ENCODE measurements at regions not wholly inside any gene's neighbourhood (a gene's known extent, or its start where the extent isn't known, plus 50 kb on each side); places are given as distances from the start of the nearest gene placed in this dataset.

GRCh38 chr7:25886387-25887240 is 265.4 kb upstream of the NFE2L3 start:
- no peak for DNase-seq (ENCODE audit: low read depth in 1 of 2, low spot score in 1 of 2)
- TF ChIP-seq REST (IDR thresholded peaks at IDR 0.05; ENCODE audit: insufficient replicate concordance, low read depth) (no peak), GABPA (IDR thresholded peaks at IDR 0.05; ENCODE audit: low read depth) (no peak), POLR2AphosphoS5 (IDR thresholded peaks at IDR 0.05; ENCODE audit: low read depth) (no peak), CTCF (IDR thresholded peaks at IDR 0.05; ENCODE audit: insufficient read depth, low read length) (no peak), SPI1 (IDR thresholded peaks at IDR 0.05; ENCODE audit: borderline replicate concordance, low read depth) (no peak)
- no peak overlapping the region for H3K4me3 ChIP-seq (replicated peaks; ENCODE audit: insufficient read depth, low read length)
- H3K27ac ChIP-seq (replicated peaks) = no peak overlapping the region
- no peaks in the 10 kb centered on the region for H3K27me3 ChIP-seq (ENCODE audit: insufficient read depth, poor library complexity, severe bottlenecking)

GRCh38 chr7:25887266-25887665 is 264.7 kb upstream of the NFE2L3 start:
- Histone ChIP-seq H3K27ac (replicated peaks) (no peak overlapping the region), H3K27me3 (ENCODE audit: insufficient read depth, poor library complexity, severe bottlenecking) (no peaks in the 10 kb centered on the region), H3K4me3 (replicated peaks; ENCODE audit: insufficient read depth, low read length) (no peak overlapping the region)
- no peak for TF ChIP-seq REST (IDR thresholded peaks at IDR 0.05; ENCODE audit: insufficient replicate concordance, low read depth)
- TF ChIP-seq GABPA (IDR thresholded peaks at IDR 0.05; ENCODE audit: low read depth) = no peak
- no peak for TF ChIP-seq SPI1 (IDR thresholded peaks at IDR 0.05; ENCODE audit: borderline replicate concordance, low read depth)
- no peak for TF ChIP-seq POLR2AphosphoS5 (IDR thresholded peaks at IDR 0.05; ENCODE audit: low read depth)
- TF ChIP-seq CTCF (IDR thresholded peaks at IDR 0.05; ENCODE audit: insufficient read depth, low read length) = no peak
- DNase-seq (ENCODE audit: low read depth in 1 of 2, low spot score in 1 of 2) = no peak

- Histone ChIP-seq H3K27ac (replicated peaks) (no peak overlapping the region), H3K4me3 (replicated peaks; ENCODE audit: insufficient read depth, low read length) (no peak overlapping the region), H3K27me3 (ENCODE audit: insufficient read depth, poor library complexity, severe bottlenecking) (no peaks in the 10 kb centered on the region)
- DNase-seq (ENCODE audit: low read depth in 1 of 2, low spot score in 1 of 2) = no peak
- TF ChIP-seq REST (IDR thresholded peaks at IDR 0.05; ENCODE audit: insufficient replicate concordance, low read depth) = no peak
- no peak for TF ChIP-seq SPI1 (IDR thresholded peaks at IDR 0.05; ENCODE audit: borderline replicate concordance, low read depth)
- TF ChIP-seq GABPA (IDR thresholded peaks at IDR 0.05; ENCODE audit: low read depth) = no peak
- no peak for TF ChIP-seq CTCF (IDR thresholded peaks at IDR 0.05; ENCODE audit: insufficient read depth, low read length)
- no peak for TF ChIP-seq POLR2AphosphoS5 (IDR thresholded peaks at IDR 0.05; ENCODE audit: low read depth)
These were observed 264.0 kb upstream of the NFE2L3 start for GRCh38 chr7:25887795-25888559.

Data from HL-60 (cell line).